Mammary epithelial cell (primary cell): ENCODE measurements at regions not wholly inside any gene's neighbourhood (a gene's known extent, or its start where the extent isn't known, plus 50 kb on each side); places are given as distances from the start of the nearest gene placed in this dataset.

Experiments used
- EZH2 ChIP-seq: IDR thresholded peaks from 2 replicates; pipeline ENCODE4 v1.6.1; 2012; ENCODE audit warnings: low read length, inconsistent platforms, borderline replicate concordance
- TF ChIP-seq, protein P1 (sequence below), 2 donors: IDR thresholded peaks in 1 of 2; conservative IDR thresholded peaks in 1 of 2; 2 replicates each; pipeline ENCODE4 v1.5.1; 2011 to 2012; ENCODE audit warnings: inconsistent platforms in 2 of 2, low read length in 2 of 2, mild to moderate bottlenecking in 2 of 2, control low read depth in 1 of 2, low read depth in 1 of 2; ENCODE audit not compliant: insufficient read depth in 1 of 2; ENCODE audit errors: extremely low read depth in 1 of 2

DNA sequence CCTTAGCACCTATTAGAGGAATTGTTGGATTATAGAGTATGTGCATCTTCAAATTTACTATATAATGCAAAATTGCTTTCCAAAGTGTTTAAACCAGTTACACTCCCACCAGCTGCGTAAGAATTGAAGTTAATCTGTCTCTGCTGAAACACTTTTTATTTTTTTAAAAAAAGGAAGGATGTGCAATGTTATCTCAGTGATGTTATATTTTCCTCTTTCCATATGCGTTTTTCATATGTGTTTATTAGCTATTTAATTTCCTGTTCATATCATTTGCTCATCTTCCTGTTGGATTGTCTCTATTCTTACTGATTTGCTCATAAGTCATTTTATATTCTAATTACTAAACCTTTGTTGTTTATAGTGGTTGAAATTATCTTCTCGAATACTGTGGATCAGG is 63.2 kb upstream of the RFX8 start:
- TF ChIP-seq, protein P1, sequence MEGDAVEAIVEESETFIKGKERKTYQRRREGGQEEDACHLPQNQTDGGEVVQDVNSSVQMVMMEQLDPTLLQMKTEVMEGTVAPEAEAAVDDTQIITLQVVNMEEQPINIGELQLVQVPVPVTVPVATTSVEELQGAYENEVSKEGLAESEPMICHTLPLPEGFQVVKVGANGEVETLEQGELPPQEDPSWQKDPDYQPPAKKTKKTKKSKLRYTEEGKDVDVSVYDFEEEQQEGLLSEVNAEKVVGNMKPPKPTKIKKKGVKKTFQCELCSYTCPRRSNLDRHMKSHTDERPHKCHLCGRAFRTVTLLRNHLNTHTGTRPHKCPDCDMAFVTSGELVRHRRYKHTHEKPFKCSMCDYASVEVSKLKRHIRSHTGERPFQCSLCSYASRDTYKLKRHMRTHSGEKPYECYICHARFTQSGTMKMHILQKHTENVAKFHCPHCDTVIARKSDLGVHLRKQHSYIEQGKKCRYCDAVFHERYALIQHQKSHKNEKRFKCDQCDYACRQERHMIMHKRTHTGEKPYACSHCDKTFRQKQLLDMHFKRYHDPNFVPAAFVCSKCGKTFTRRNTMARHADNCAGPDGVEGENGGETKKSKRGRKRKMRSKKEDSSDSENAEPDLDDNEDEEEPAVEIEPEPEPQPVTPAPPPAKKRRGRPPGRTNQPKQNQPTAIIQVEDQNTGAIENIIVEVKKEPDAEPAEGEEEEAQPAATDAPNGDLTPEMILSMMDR (conservative IDR thresholded peaks at IDR 0.05 in 1 of 2, IDR thresholded peaks at IDR 0.05 in 1 of 2; ENCODE audit: extremely low read depth in 1 of 2, insufficient read depth in 1 of 2, low read depth in 1 of 2, low read length in 2 of 2) = no peak
- TF ChIP-seq EZH2 = no peak
